HL-60 (cell line): ENCODE measurements at regions not wholly inside any gene's neighbourhood (a gene's known extent, or its start where the extent isn't known, plus 50 kb on each side); places are given as distances from the start of the nearest gene placed in this dataset.

Source experiments
- CTCF ChIP-seq: IDR thresholded peaks from one replicate; pipeline ENCODE4 v1.5.1; 2011; ENCODE audit warnings: low read length, control low read depth, inconsistent platforms; ENCODE audit not compliant: insufficient read depth
- POLR2AphosphoS5 ChIP-seq: IDR thresholded peaks from 2 replicates; pipeline ENCODE4 v1.6.1; 2012; ENCODE audit warnings: low read depth
- REST ChIP-seq: IDR thresholded peaks from 2 replicates; pipeline ENCODE4 v1.6.1; 2012; ENCODE audit warnings: low read depth; ENCODE audit not compliant: insufficient replicate concordance
- SPI1 ChIP-seq: IDR thresholded peaks from 2 replicates; pipeline ENCODE4 v1.6.1; 2012; ENCODE audit warnings: low read depth, mild to moderate bottlenecking, borderline replicate concordance

GRCh38 chr13:105871768-105872167, 663.7 kb downstream of the EFNB2 start:
- TF ChIP-seq SPI1 (no peak), CTCF (no peak), POLR2AphosphoS5 (no peak), REST (no peak)
